Stimulated activated CD4-positive, alpha-beta T cell treated with anti-CD3 and anti-CD28 coated beads, TNF-alpha, amount 100 ng/mL, for 24 hours (primary cell): ENCODE measurements at regions not wholly inside any gene's neighbourhood (a gene's known extent, or its start where the extent isn't known, plus 50 kb on each side); places are given as distances from the start of the nearest gene placed in this dataset.
"Not testable (repeated sequence)": the region's sequence is repeated elsewhere in the genome, so short reads cannot be mapped to it uniquely, and the experiment has no call there.

Experiments used
- DNase-seq, 3 experiments: peaks; one replicate each; pipeline ENCODE4 v3.0.0-alpha.2; 2020; ENCODE audit warnings: low read depth in 3 of 3

DNA sequence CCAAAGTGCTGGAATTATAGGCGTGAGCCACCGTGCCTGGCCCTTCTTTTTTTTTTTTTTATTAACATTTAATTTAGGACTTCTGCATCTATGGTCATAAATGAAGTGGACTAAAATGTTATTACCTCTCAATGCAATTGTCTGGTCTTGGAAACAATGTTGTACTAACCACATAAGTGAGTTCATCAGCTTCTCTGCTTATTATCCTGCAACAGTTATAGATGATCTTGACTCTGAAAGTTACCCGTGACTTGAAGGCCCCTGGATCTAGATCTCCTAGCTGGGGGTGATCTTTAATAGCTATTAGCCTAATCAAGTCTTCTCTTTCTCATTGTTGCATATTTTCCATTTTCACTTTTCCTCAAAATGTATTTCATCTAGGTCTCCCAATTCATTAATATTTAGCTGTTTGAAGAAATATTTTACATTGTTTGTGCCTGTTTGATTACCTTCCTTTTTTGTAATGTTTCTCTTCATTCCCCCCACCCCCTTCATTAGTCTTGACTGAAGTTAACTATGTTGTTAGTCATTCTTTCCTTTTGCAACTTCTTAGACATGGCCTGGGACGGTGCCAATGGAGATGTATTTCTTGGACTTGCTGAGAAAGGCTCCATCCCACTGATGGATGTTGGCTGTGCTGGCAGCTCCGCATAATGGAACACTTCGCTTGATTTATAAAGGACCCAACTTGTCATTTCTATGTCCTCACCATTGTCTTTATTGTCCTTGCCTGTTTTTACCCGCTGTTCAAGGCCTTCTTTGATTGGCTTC is 141.6 kb upstream of the RIOK3 start:
- DNase-seq = no peak

DNA sequence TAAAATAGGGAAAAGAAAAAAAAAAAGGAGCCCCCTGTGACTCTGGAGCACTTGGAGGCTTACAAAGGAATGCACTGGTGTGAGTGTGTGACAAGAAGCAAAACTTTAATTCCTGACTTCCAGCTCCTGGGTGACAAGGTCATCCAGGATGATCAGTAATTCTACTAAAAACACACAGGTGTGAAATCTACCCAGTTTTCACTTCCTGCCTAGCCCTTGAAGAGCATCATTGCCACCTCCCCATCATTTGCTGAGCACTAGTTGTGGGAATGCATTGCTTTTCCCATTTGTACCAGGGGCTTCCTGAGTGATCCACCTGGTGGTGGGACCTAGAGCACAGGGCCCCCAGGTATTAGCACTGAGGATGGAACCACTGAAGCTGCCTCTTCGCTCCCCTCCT is 139.7 kb upstream of the RIOK3 start:
- DNase-seq = no peak

DNA sequence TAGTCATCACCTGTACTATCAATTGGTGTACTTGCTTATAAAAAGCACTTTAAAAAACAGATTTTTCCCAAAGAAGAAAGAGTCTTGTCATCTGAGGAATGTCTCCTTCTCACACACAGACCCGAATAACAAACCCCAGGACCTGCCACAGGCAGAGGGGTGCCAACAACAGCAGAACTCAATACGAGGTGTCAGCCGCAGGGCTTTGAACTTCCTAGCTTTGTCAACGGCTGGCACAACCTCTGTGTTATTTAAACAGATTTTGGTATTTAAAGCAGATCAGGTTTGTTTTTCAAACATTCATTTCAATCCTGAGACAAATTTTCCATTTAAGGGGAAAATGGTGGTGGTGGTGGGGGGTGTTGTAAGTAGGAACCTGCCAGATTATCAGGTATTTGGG is 138.4 kb upstream of the RIOK3 start:
- no peak for DNase-seq

DNA sequence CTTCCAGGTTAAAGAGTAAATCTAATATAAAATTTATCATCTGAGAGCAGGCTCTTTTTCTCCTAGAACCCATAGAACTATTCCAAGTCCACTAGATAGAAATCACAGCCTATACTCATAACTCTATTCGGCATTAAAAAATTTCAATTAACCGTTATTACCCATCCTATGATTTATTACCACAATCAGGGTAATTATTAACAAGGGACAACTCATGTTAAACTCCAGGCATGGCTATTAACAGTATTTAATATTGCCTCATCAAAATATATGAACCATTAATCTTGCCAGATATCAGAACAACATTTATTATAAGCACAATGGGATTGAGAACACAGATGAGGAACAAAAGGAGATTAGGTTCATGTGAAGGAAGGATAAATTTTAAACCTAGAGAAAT is 136.8 kb upstream of the RIOK3 start:
- DNase-seq = no peak

DNA sequence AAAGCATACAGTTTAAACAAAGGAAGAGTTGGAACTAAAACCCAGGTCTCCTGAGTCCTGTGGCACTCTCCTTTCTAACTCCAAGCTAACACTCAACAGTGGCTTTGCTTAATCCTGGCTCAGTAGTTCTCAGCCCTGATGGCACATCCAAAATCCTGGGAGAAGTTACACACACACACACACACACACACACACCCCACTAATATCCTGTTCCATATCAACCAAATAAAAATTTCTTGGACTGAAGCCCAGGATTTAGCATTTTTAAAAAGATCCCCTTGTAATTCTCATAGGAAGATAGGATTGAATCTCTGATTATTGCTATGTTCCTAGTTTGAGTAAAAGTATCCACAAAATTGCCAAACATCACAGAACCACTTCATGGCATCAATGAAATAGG is 136.1 kb upstream of the RIOK3 start:
- no peak for DNase-seq

DNA sequence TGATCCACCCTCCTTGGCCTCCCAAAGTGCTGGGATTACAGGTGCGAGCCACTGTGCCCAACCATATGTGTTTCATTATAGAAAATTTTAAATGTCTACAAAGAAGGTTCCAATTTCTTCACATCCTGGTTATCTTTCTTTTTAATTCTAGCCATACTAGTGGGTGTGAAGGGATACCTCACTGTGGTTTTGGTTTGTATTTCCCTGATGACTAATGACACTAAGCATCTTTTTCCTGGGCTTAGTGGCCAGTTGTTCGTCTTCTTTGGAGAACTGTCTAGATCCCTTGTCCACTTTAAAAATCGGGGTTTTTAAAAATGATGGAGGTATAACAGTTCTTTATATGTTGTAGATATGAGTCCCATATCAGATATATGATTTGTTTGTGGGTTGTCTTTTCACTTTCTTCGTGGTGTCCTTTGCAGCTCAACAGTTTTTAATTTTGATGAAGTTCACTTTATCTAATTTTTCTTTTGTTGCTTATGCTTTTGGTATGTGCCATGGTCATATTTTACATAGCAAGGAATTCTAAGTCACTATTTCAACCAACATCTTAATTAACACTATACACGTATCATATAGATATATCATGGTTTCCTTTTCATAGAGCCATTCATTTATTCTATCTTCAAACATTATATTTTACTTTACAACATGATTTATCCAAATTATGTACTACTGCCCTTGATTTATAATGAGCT is 135.0 kb upstream of the RIOK3 start:
- DNase-seq = no peak

DNA sequence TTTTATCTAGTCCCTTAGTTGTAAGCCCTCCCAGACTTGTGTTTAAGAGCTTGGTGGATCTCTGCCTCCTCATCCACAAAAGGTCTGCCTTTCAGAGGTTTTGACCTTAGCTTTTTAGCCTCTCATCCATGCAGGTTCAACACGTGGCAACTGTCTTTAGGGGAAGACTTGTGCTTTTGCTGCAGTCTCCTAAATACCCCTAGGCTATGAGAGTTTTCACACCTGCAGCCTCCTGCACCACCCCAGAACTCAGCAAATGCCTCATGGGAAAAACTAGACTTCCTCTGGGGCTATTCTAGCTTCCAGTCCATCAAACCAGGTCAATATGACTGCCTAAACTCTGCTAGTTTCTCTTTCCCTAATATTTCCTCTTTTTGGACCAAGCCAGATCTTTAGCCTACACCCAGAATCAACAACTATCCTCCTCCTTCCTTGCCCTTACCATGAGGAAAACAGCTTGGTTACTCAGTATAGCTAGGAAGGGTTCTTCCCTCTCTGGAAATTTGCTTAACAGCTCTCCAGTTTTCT is 132.3 kb upstream of the RIOK3 start:
- no peak for DNase-seq

DNA sequence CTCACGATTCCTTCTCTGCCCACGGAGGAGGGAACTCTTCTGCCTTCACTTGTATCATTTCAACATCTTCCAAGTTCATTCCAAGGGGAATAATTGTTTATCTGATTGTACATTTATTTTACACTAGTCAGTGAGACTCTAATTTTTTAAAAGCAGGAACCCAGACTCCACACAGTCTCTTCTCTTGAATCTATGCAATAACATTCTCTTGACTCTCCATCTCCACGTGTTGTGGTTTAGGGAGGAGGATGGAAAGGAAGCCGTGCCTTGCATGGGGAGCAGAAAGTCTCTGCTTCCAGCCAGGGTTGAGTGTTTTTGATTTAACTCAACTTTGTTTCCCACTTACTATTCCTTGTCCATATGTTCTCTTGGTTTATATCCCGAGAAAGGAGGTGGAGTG is 131.1 kb upstream of the RIOK3 start:
- no peak for DNase-seq

DNA sequence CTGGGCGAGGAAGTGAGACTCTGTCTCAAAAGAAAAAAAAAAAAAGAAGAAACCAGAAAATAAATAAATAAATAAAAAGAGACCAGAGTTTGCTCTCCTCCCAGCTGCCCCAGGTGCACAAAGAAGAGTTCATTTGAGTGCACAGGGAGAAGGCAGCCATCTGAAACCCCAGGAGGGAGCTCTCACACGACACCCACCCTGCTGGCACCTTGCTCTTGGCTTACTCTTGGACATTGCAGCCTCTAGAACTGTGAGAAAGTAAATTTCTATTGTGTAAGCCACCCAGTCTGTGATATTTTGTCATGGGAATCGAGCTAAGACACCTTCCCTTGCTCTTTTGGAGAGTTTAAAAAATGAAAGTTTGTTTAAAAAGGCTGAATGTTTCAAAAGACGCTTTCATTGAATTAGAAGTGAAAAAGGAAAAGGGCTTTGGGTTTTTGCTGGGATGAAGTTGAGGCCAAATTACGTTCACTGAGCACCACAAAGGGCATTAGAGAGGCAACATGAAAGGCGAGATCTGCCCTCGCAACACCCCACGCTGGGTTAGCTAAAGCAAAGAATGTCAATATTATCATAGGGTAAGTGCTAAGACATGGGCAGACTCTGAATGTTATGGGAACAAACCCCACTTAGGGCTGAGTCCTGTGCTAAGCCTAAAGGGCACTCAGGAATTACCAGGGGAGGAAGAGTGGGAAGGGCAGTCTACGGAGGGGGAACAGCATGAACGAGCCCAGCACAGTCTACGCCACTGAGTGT is 128.9 kb upstream of the RIOK3 start:
- DNase-seq = no peak

DNA sequence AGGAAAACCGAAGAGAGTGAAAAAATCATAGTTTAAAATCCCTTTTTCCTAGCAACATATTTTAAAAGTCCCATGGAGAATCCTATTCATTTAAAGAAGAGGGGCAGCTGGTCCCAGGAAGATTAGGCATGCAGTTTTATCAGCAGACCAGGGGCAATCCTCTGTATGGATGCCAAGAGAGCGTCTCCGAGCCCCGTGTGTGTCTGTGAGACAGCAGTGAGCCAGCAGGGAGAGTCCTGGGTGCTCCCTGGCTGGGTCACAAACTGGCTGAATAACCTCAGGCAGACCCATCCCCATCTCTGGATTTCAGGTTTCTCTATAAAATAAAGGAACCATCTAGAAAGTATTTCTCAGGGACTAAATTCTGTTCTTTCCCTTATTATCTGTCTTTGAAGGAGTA is 128.2 kb upstream of the RIOK3 start:
- DNase-seq = no peak

DNA sequence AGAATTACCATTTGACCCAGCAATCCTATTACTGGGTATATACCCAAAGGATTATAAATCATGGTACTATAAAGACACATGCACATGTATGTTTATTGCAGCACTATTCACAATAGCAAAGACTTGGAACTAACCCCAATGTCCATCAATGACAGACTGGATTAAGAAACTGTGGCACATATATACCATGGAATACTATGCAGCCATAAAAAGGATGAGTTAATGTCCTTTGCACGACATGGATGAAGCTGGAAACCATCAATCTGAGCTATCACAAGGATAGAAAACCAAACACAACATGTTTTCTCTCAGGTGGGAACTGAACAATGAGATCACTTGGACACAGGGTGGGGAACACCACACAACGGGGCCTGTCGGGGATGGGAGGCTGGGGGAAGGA is 123.4 kb upstream of the RIOK3 start:
- not testable (repeated sequence) for DNase-seq

DNA sequence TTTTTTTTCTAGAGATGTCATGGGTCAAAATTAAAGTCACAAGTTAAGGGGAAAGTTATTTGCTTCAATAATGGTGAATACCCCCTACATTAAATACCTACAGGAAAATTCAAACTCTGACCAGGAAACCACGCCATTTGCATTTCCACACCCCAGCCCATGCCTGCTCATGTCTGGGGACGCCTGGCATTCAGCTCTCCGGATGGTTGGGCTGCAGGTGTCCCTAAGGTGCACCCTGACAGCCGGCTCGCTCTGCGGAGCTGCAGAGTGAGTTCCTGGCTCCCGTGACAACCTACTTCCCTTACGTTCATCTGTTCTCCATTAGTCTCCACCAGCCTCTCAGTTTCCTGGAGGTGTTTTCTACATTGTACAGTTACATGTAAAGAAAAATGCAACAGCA is 122.7 kb upstream of the RIOK3 start:
- DNase-seq = no peak

DNA sequence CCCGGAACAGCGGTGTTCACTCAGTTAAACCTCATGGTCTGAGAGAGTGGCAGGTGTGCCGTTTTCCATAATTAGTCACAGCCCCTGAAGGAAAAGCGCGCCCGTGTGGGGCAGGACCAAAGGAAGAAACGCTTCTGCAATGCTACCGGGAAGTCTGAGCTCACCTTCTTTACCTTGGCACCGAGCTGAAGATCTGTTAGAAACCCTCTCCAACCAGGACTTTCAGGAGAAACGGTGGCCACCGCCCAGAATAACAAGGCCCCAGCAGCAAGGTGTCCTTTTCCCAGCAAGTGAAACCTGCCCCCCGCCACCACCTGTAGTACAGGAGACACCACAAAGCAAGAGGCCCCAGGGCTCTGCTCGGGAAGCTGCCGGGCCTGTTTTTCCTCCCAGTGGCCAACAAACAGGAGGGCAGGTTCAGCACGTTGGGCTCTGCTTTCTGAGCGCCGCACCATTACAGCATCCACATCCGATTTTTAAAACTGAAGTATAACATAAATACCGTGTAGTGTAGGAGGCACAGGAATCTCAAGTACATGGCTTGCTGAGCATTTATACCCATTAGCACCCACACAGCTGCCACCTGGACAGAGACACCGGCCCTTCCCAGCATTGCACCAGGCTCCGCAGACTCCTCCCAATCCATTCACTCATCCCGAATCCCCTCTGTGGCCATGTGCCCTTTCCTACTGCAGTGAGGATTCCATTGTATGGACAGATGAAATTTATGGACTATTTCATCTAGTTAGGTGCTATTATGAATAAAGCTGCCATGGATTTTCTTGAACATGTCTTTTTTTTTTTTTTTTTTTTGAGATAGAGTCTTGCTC is 121.8 kb upstream of the RIOK3 start:
- DNase-seq = no peak

DNA sequence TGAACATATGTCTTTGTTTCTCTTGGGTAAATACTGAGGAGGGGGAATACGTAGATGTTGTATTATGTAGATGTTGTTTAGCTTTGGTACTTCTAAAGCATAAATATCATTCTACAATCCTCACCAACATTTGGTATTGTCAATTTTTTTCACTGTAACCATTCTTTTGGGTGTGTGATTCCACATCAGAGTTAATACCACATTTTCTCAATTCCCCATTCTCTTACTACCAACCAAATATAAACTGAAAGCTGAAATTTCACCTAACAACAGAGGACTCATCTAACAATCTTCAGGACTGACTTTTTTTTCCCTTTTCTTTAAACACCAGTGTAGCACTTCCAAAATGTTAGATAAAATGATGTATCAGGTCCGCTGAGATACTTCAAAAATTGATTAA is 120.7 kb upstream of the RIOK3 start:
- no peak for DNase-seq

DNA sequence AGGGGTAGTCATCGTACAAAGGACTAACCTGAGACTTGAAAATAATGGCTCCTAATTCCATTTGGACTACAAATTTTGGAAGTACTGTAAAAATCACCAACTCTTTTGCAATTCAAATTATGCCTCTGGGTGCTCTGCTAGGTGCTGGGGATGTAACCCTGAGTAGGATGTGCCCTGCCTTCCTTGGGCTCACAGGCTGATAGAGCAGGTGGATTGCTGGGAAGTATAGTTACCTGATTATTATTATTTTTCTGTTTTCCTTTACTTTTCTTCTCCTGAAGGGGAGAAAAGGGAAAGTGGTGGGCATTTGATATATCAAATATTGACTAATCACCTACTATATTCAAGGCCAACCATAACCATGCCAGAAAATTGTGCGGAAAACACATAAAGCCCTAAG is 119.3 kb upstream of the RIOK3 start:
- DNase-seq = no peak

DNA sequence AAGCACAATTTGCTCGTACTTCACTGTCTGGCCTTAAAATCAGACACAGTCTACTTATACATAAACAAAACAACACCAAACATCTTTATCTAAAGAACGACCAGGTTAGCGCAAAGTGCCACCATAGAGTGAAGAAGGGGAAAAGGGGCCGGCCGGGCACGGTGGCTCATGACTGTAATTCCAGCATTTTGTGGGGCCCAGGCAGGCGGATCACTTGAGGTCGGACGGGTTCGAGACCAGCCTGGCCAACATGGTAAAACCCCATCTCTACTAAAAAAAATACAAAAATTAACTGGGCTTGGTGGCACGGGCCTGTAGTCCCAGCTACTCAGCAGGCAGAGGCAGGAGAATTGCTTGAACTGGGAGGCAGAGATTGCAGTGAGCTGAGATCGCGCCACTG is 118.5 kb upstream of the RIOK3 start:
- no peak for DNase-seq

DNA sequence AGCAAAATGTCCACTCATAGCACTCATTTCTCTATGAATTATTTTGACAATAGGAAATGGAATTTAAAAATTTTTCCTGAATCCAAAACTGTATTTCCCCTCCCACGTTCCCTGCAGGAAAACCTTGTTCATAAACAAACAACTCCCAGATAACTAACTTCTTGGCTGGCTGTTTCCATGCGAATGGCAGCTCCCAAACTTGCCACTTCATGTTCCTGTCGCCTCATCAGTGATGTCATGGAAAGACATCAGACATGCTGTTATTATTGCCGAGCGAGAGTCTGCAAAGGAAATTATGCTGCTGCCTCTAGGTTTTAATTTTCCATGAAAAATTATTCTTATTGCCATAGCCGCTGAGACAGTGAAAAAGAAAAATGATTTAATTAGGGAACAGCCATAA is 117.0 kb upstream of the RIOK3 start:
- DNase-seq = no peak

DNA sequence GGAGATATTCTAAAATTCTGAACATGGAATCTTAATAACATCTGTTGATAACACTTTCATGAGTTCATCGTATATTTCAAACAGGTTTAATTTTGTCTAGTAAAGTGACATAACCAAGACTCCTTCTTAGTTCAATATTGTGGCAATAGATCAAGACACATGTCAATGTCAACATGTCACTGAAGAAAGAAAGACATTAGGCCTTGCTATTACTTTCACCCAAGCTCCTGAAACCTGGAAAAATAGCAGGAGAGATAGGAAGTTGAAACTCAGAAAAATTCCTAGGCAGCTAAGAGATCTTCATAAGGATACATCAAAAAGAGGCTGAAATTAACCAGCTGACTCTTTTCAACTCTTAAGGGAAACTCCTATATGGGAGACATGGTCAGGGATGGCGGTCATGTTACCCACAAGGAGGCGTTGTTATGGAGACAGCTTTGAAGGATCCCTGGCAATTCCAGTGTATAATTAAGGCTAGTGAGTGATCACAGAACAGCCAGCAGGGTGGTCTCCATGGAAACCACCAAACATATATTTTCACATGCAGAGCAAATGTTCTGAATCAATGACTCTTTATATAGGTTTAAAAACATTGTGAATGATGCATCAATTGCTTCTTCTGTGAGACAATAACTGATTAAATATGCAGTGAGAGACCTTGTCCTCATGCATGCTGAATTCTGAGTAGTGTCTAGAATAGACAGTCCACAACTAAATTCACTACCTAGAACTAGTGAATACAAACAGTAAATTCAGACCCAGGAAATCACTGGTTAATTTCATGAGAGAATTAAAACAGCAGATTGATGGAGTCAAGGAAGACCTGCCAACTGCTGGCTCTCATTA is 115.3 kb upstream of the RIOK3 start:
- no peak for DNase-seq

DNA sequence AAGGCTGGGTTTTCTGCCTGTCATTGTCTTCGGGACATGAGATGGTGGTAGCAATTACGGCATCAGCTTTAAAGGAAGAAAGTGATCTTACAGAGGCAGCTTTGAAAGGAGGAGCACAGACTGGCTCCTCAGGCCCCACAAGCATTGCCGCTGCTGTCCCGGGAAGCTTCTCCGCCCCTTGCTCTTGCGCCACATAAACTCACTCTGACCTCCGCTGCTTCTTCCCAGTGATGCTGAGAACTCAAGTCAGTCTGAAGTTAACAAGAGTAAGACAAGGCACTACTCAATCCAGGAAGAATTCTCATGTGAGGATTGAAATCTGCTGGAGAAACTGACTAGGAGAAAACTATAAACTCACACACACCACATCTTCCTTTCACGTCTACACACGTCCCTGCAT is 112.4 kb upstream of the RIOK3 start:
- DNase-seq = no peak

DNA sequence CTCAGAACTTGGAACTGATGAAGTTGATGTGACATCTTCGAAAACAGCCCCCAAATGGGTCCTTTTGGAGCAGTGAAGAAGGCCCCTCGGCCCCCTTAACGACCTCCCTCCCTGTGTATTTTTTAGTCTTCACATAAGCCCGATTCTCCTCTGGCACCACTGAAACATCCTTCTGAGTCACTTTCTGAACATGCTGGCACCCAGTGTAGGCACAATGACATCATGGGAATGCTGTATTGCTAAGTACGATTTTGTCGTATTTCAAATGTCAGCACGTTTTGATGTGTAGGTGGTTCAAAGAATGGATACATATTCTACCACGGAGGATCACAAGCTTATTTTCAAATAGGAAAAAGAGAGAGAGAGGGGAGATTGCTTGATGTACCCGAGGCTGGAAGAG is 111.7 kb upstream of the RIOK3 start:
- DNase-seq = peak in 1 of 3 experiments; percentile 5

DNA sequence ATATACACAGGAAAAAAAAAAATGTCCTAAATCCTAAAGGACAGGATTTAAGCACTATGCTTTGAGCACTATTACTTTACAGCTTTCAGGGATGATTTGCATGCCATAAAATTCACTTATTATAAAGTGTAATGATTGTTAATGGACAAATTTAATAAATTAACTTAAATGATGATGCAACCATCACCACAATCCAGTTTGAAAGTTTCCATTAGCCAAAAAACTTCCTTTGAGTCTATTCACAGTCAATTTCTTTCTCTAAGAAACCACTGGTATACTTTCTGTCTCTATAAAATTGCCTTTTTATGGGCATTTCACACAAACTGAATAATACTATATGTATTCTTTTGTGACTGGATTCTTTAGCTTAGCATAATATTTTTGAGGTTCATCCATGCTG is 111.1 kb upstream of the RIOK3 start:
- DNase-seq = no peak
